ENCODE measurements at regions not wholly inside any gene's neighbourhood (a gene's known extent, or its start where the extent isn't known, plus 50 kb on each side); places are given as distances from the start of the nearest gene placed in this dataset.

GRCh38 chr4:25547343-25547742 lies 108.3 kb upstream of the SLC34A2 start:
- Histone ChIP-seq H3K9me3 (no peaks in the 10 kb centered on the region), H3K27ac (no peak overlapping the region), H3K36me3 (no peaks in the 10 kb centered on the region), H3K4me3 (no peak overlapping the region), H3K27me3 (no peaks in the 10 kb centered on the region), H3K4me1 (no peaks in the 10 kb centered on the region)
- intact Hi-C loops (cut with DNase I): no loop called here
- TF ChIP-seq, protein P1, sequence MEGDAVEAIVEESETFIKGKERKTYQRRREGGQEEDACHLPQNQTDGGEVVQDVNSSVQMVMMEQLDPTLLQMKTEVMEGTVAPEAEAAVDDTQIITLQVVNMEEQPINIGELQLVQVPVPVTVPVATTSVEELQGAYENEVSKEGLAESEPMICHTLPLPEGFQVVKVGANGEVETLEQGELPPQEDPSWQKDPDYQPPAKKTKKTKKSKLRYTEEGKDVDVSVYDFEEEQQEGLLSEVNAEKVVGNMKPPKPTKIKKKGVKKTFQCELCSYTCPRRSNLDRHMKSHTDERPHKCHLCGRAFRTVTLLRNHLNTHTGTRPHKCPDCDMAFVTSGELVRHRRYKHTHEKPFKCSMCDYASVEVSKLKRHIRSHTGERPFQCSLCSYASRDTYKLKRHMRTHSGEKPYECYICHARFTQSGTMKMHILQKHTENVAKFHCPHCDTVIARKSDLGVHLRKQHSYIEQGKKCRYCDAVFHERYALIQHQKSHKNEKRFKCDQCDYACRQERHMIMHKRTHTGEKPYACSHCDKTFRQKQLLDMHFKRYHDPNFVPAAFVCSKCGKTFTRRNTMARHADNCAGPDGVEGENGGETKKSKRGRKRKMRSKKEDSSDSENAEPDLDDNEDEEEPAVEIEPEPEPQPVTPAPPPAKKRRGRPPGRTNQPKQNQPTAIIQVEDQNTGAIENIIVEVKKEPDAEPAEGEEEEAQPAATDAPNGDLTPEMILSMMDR (IDR thresholded peaks at IDR 0.05): no peak
- DNase-seq (ENCODE audit: low spot score in 2 of 2): no peak

GRCh38 chr4:25549413-25549812 lies 106.2 kb upstream of the SLC34A2 start:
- no peaks in the 10 kb centered on the region for H3K36me3 ChIP-seq
- no peaks in the 10 kb centered on the region for H3K27me3 ChIP-seq
- TF ChIP-seq, protein P1 (IDR thresholded peaks at IDR 0.05): no peak
- no peaks in the 10 kb centered on the region for H3K9me3 ChIP-seq
- no peak overlapping the region for H3K27ac ChIP-seq
- H3K4me1 ChIP-seq: no peaks in the 10 kb centered on the region
- H3K4me3 ChIP-seq: no peak overlapping the region
- intact Hi-C loops (cut with DNase I): no loop called here
- no peak for DNase-seq (ENCODE audit: low spot score in 2 of 2)

DNA sequence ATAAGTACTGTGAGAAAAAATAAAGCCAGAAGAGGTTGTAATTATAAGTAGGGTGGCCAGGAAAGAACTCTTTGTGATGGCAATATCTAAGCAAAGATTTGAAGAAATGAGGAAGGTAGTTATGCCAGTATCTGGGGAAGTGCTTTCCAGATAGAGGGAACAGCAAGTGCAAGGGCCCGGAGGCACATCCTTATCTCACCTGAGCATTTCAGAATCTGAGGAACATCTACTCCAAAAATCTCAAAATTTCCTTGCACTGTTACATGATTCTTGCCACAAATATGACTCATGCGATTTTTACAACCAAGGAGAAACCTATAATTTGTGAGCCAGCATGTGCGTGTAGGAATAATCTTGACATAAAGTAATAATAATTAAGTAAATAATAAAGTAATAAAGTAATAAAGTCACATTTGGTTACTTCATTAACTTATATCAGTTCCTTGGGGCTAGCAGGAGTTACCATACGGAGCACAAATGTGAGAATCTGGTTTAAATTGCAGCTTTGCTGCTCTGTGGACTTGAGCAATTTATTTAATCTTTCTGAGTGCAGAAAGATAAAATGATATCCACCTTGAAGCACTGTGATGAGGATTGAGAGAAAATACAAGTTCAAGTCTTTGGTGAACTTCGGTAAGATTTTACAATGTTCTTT lies 105.1 kb upstream of the SLC34A2 start:
- Histone ChIP-seq H3K27ac (no peak overlapping the region), H3K9me3 (no peaks in the 10 kb centered on the region), H3K4me1 (no peaks in the 10 kb centered on the region), H3K4me3 (no peak overlapping the region), H3K27me3 (no peaks in the 10 kb centered on the region), H3K36me3 (no peaks in the 10 kb centered on the region)
- no peak for DNase-seq (ENCODE audit: low spot score in 2 of 2)
- intact Hi-C loops (cut with DNase I): no loop called here
- TF ChIP-seq, protein P1 (IDR thresholded peaks at IDR 0.05): no peak

DNA sequence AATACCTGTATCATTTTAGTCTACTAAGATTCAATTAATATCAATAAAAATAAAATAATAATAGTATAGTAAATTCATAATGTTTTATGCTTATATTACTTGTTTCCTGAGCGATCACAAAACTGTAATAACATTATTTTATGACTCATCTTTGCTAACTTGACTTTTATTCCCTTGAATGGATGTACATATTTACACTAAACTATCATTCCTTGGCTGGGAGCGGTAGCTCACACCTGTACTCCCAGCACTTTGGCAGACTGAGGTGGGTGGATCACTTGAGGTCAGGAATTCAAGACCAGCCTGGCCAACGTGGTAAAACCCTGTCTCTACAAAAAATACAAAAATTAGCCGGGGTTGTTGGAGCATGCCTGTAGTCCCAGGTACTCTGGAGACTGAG lies 104.0 kb upstream of the SLC34A2 start:
- DNase-seq (ENCODE audit: low spot score in 2 of 2): no peak
- Histone ChIP-seq H3K36me3 (no peaks in the 10 kb centered on the region), H3K4me3 (no peak overlapping the region), H3K27me3 (no peaks in the 10 kb centered on the region), H3K9me3 (no peaks in the 10 kb centered on the region), H3K4me1 (no peaks in the 10 kb centered on the region), H3K27ac (no peak overlapping the region)
- intact Hi-C loops (cut with DNase I): no loop called here
- TF ChIP-seq, protein P1 (IDR thresholded peaks at IDR 0.05): no peak

DNA sequence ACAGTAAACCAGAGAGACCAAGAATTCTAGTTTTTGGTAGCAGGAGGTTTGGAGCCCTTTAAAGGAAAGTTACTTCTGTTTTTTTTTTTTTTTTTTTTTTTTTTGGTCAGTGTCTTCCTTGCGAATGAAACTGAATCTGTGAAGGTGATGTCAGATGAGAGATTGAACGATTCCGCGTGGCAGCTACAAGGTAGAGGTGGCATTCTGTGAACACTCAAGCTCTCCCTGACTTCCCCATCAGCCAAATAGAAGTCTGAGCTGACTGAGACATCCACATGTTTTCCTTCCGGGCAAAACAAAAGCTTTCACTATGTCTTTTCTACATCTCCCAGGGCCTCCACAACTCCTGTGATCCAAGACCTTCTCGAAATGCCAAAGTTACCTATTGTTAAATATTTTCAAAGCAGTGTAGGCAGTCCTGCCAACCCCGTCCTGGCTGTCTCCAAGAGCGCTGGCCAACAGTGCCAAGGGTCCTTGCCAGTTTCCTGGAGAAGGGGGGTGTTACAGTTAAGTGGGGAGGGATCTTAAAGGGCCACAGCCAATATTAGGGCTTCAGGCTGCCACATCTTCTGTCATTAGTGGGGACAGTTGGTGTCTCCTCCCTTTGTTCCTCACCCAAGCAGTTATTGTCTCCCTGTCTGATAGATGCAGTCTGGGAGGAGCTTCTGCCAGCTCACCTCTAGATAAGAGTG lies 102.9 kb upstream of the SLC34A2 start:
- no peak for DNase-seq (ENCODE audit: low spot score in 2 of 2)
- Histone ChIP-seq H3K36me3 (no peaks in the 10 kb centered on the region), H3K27me3 (no peaks in the 10 kb centered on the region), H3K4me3 (no peak overlapping the region), H3K27ac (no peak overlapping the region), H3K4me1 (no peaks in the 10 kb centered on the region), H3K9me3 (no peaks in the 10 kb centered on the region)
- intact Hi-C loops (cut with DNase I): no loop called here
- TF ChIP-seq, protein P1 (IDR thresholded peaks at IDR 0.05): no peak
